IPS DF 19.7 (cell line): ENCODE measurements at regions not wholly inside any gene's neighbourhood (a gene's known extent, or its start where the extent isn't known, plus 50 kb on each side); places are given as distances from the start of the nearest gene placed in this dataset.

Experiments
- DNase-seq: peaks from one replicate; pipeline ENCODE4 v3.0.0-alpha.2; 2013; ENCODE audit warnings: low read depth, low spot score

DNA sequence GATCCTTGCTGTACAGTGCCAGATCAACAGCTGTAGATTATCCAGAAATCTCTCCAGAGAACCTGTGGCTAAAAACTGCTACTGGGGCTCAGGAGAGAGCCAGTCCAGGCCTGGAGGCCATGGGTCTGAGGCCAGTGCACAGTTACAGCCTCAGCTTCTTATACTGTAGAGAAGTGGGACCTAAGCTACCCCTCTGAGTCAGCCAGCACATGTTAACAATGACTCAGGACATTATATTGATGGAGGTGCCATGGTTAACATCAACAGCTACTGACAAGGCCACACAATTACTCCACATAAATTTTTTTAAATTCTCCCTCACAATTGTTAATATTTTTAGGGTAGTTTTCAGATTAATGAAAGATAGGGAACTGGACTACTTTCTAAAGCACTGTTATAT is 138.5 kb downstream of the RBM26 start:
- DNase-seq = no peak

DNA sequence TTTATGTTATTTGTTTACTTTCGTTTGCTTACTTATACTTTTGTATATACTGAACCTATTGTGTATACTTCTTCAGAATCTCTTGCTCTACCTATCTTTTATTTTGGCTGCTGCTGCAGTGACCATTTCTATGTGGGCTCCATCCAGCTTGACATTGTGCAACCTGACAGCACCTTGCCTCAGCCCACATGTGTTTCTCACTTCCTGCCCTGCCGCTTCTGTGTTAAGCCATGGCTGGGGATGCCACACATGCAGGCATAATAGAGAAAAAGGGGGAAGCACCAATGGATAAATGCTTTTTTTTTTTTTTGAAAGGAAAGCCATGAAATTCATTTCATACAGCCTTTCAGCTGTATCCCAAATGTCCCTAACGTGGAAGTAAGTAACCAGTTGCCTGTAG is 147.6 kb downstream of the RBM26 start:
- DNase-seq = no peak

- no peak for DNase-seq
These were observed 159.5 kb downstream of the RBM26 start for GRCh38 chr13:79246578-79246949.

DNA sequence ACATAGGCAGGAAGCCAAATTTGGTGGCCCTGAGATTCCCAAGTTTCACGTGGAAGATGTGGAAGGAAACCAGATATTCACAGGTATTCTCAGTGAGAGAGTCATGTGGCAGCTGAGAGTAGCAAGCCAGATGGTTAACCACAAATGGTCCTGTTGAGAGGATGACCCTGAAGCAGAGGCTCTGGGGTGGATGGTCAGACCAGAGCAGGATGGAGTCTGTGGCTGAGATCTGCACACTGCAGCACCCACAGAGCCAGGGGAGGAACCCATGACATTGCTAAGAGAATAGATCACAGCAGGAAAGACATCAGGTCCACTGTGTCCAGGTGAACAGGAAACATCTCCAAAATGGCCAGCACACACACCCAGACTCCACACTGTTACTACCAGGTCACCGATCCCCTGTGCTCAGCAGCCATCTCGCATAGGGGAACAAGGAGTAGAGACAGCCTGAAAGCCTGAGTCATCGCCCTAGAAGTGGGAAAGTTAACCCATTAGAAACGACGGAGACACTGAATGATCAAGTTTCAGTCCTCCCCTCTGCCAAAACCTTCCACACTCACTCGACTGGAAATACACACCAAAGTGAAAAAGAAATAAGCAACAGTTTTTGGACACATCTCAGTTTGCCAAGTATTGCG is 160.0 kb downstream of the RBM26 start:
- DNase-seq = no peak

GRCh38 chr13:79241697-79242096 is 164.4 kb downstream of the RBM26 start:
- DNase-seq = no peak

GRCh38 chr13:79237981-79238380 is 168.1 kb downstream of the RBM26 start:
- DNase-seq = no peak

GRCh38 chr13:79231887-79232286 is 174.2 kb downstream of the RBM26 start:
- DNase-seq = no peak

GRCh38 chr13:79229761-79230160 is 176.3 kb downstream of the RBM26 start:
- DNase-seq = no peak

- no peak for DNase-seq
These were observed 177.1 kb downstream of the RBM26 start for GRCh38 chr13:79228972-79229371.

GRCh38 chr13:79227418-79227817 is 178.6 kb downstream of the RBM26 start:
- no peak for DNase-seq

- DNase-seq = no peak
These were observed 179.1 kb downstream of the RBM26 start for GRCh38 chr13:79226938-79227337.

DNA sequence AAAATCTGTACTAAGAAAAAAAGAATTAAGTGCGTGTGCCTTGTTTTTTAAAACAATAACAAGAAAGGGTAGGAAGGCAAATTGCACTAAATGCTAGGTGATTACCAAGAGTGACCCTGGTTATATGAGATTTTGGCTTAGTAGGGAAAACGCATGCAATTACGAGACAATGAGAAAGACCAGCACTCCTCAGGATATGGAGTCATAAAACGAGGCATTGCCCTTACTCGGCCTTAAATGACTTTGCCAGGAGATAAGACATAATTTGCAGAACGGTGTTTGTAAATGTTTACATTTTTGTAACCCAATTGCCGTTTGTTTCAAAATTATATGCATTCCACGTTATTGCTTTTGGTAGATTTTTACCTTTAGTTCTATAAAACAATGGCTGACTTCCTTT is 179.8 kb downstream of the RBM26 start:
- DNase-seq = no peak

- no peak for DNase-seq
These were observed 180.4 kb downstream of the RBM26 start for GRCh38 chr13:79225487-79226232.

- no peak for DNase-seq
These were observed 183.4 kb downstream of the RBM26 start for GRCh38 chr13:79222427-79223205.

- no peak for DNase-seq
These were observed 193.9 kb downstream of the RBM26 start for GRCh38 chr13:79212064-79212619.

DNA sequence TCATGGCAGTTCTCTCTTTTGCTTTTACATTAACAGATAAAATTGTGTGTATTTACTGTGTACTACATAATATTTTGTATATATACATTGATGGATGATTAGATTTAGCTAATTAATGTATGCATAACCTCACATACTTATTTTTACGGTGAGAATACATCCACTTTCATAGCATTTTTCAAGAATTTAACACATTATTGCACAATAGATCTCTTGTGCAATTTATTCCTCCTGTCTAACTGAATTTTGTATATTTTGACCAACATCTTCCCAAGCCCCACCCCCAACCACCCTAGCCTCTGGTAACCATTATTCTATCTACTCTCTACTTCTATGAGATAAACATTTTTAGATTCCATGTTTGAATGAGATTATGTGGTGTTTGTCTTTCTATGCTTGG is 194.7 kb downstream of the RBM26 start:
- no peak for DNase-seq

- no peak for DNase-seq
These were observed 208.1 kb downstream of the RBM26 start for GRCh38 chr13:79197933-79198332.

- no peak for DNase-seq
These were observed 209.2 kb downstream of the RBM26 start for GRCh38 chr13:79196843-79197242.

DNA sequence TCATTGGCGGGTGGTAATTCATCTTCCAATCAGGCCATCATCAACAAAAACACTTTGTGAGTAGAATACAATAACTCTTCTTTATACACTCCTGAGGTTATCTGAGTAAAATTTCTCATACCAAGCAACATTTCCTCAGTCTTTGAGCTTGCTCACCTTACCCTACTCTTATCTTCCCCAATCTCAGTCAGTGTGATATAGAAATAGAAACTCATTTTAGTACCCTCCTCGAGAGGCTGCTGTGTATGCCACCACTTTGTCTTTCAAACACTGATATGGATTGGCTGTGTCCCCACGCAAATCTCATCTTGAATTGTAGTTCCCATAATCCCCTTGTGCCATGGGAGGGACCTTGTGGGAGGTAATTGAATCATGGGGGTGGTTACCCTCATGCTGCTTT is 209.7 kb downstream of the RBM26 start:
- DNase-seq = no peak

DNA sequence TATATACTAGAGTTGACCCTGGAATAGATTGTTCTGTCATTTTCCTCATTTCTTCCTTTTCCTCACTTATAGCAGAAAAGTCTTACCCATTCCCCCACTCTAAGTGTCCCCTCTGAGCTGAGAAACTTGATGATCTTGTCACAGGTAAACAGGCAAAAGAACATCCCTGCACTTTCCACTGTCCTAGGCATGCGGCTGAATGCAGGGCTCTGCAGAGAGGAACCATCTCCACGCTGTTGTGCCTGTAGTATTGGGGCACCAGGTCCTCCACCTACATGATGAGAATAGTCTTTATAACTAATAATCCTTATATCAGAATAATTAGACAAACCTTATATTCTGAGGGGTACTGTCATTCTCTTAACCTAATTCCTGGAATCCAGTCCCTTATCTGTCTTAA is 211.3 kb downstream of the RBM26 start:
- no peak for DNase-seq

DNA sequence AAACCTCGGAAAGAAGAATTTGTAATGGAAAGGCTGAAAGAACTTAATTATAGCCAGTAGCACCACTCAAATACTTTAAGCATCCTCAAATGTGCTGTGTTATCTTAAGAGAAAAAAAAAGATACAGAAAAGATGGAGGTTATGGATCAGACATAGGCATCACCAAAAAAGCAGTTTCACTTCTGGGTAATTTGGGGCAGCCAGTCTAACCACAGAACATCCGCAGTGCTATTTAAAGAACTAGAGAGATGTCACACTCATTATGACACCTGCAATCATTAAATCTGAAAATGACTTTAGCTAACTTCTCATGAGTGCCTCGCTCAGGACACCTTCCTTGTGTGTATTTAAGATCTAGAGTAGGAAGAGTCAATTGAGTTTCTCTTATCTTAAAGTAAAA is 211.8 kb downstream of the RBM26 start:
- no peak for DNase-seq

DNA sequence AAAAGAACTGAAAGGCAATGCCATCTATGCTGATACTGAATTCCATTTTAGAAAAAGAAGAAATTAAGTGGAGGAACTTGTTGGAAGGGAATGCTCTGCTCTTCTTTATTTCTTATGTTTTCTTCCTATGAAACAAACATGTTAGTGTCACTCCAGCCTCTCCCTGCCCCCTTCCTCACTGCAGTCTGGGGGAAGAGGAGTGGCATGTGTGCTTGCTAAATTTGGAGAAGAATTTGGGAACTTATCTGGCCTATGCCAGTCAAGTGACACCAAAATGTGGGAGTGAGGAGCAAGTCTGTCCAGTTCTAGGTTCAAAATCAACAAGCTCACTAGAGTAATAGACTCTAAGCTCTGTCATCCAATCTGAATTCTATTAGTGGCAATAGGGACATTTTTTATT is 214.6 kb downstream of the RBM26 start:
- DNase-seq = no peak

DNA sequence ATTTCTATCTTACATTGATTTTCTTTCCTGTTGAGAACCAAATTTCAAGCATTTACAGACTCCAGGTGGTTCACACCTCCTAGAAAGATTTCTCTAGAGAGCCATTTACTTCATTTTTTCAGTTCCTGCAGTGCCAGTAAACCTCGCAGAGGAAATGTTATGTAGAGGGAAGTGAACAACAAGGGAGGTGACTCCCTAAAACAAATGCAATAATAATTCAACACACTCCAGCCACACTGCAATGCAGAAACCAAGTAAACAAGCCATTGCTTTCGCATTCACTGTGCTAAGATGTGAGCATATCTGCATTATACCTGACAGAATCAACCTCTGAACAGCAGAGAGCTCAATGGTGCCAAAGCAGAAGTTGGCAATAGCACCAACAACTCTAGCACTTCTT is 215.1 kb downstream of the RBM26 start:
- no peak for DNase-seq
